Posterior cingulate gyrus (tissue), 11 donors: ENCODE measurements at regions not wholly inside any gene's neighbourhood (a gene's known extent, or its start where the extent isn't known, plus 50 kb on each side); places are given as distances from the start of the nearest gene placed in this dataset.
"Not testable (repeated sequence)": the region's sequence is repeated elsewhere in the genome, so short reads cannot be mapped to it uniquely, and the experiment has no call there.

Source experiments
- DNase-seq, 10 donors: peaks; one replicate each; pipeline versions ENCODE4 v3.0.0 to v3.0.0-alpha.2; 2020 to 2021; ENCODE audit warnings: mixed read lengths in 3 of 10
- intact Hi-C: fragments of 100-400 bp; cut with DNase I; formaldehyde crosslinking; loops from one replicate; pipeline ENCODE4 v1.15.1; 2023

GRCh38 chr10:81315026-81315425 lies 560.0 kb upstream of the NRG3 start:
- intact Hi-C loops: no loop called here
- DNase-seq: no peak

GRCh38 chr10:81348003-81348402 lies 527.0 kb upstream of the NRG3 start:
- intact Hi-C loops: no loop called here
- DNase-seq: no peak

GRCh38 chr10:81367132-81367531 lies 507.9 kb upstream of the NRG3 start:
- intact Hi-C loops: no loop called here
- DNase-seq: no peak

- intact Hi-C loops: no loop called here
Measured at GRCh38 chr10:81386817-81387216, 488.2 kb upstream of the NRG3 start.

GRCh38 chr10:81403451-81403850 lies 471.5 kb upstream of the NRG3 start:
- intact Hi-C loops: no loop called here
- DNase-seq: no peak

More at GRCh38 chr10:81386817-81387216, 488.2 kb upstream of the NRG3 start:
- no peak for DNase-seq

GRCh38 chr10:81405399-81405798 lies 469.6 kb upstream of the NRG3 start:
- intact Hi-C loops: no loop called here
- DNase-seq: no peak

- intact Hi-C loops: no loop called here
- no peak for DNase-seq
Measured at GRCh38 chr10:81414038-81414437, 461.0 kb upstream of the NRG3 start.

- DNase-seq: no peak
- intact Hi-C loops: no loop called here
Measured at GRCh38 chr10:81426722-81427121, 448.3 kb upstream of the NRG3 start.

GRCh38 chr10:81428456-81429134 lies 446.4 kb upstream of the NRG3 start:
- DNase-seq: no peak
- intact Hi-C loops: no loop called here

- no peak for DNase-seq
- intact Hi-C loops: no loop called here
Measured at GRCh38 chr10:81439445-81439844, 435.5 kb upstream of the NRG3 start.

- intact Hi-C loops: not testable (repeated sequence)
- peak in 1 of 10 donors; percentile 58 for DNase-seq
Measured at GRCh38 chr10:81441624-81442023, 433.4 kb upstream of the NRG3 start.

GRCh38 chr10:81444242-81444929 lies 430.6 kb upstream of the NRG3 start:
- peak in 1 of 10 donors; percentile 27 for DNase-seq
- intact Hi-C loops: no loop called here

- intact Hi-C loops: no loop called here
- DNase-seq: no peak
Measured at GRCh38 chr10:81450651-81451050, 424.3 kb upstream of the NRG3 start.

- DNase-seq: peak in 2 of 10 donors; percentile 52 to 65
- intact Hi-C loops: no loop called here
Measured at GRCh38 chr10:81472927-81473470, 402.0 kb upstream of the NRG3 start.

GRCh38 chr10:81473755-81474154 lies 401.2 kb upstream of the NRG3 start:
- intact Hi-C loops: no loop called here
- peak in 2 of 10 donors; percentile 28 to 45 for DNase-seq

GRCh38 chr10:81479316-81479715 lies 395.7 kb upstream of the NRG3 start:
- intact Hi-C loops: no loop called here
- no peak for DNase-seq

GRCh38 chr10:81496626-81497025 lies 378.4 kb upstream of the NRG3 start:
- no peak for DNase-seq
- intact Hi-C loops: no loop called here

GRCh38 chr10:81498011-81498551 lies 376.9 kb upstream of the NRG3 start:
- DNase-seq: no peak
- intact Hi-C loops: no loop called here

- DNase-seq: peak in 3 of 10 donors; percentile 68 to 78 (median 76)
- intact Hi-C loops: no loop called here
Measured at GRCh38 chr10:81502677-81503359, 372.2 kb upstream of the NRG3 start.

- intact Hi-C loops: not testable (repeated sequence)
- DNase-seq: peak in 3 of 10 donors; percentile 51 to 75 (median 58)
Measured at GRCh38 chr10:81505777-81506176, 369.2 kb upstream of the NRG3 start.

- intact Hi-C loops: no loop called here
- no peak for DNase-seq
Measured at GRCh38 chr10:81514811-81515210, 360.2 kb upstream of the NRG3 start.
